CD14-positive monocyte (primary cell): ENCODE measurements at regions not wholly inside any gene's neighbourhood (a gene's known extent, or its start where the extent isn't known, plus 50 kb on each side); places are given as distances from the start of the nearest gene placed in this dataset.

Experiments
- DNase-seq, 3 donors: peaks; one replicate each; pipeline ENCODE4 v3.0.0-alpha.2; 2011 to 2022
- H2AFZ ChIP-seq: 2 replicates; pipeline ENCODE4 v1.6.0; 2012; ENCODE audit warnings: mild to moderate bottlenecking, low read depth, low read length, inconsistent platforms; ENCODE audit not compliant: insufficient read depth, poor library complexity, severe bottlenecking
- H3K27ac ChIP-seq, 2 donors: 1 replicate in 1 of 2; 2 replicates in 1 of 2; pipeline ENCODE4 v1.5.1; 2012 to 2013; ENCODE audit warnings: low read length in 2 of 2, control low read depth in 1 of 2, inconsistent platforms in 1 of 2, low read depth in 1 of 2, mild to moderate bottlenecking in 1 of 2
- H3K27me3 ChIP-seq, 2 donors: one replicate each; pipeline versions ENCODE4 v1.6.0 to v1.6.1; 2011 to 2013; ENCODE audit warnings: low read length in 2 of 2; ENCODE audit not compliant: control insufficient read depth in 2 of 2, insufficient read depth in 2 of 2
- H3K36me3 ChIP-seq, 2 donors: replicated peaks in 1 of 2; 1 replicate in 1 of 2; 2 replicates in 1 of 2; pipeline versions ENCODE4 v1.5.1 to v1.6.1; 2012 to 2013; ENCODE audit warnings: low read length in 2 of 2, control low read depth in 1 of 2, inconsistent platforms in 1 of 2, mild to moderate bottlenecking in 1 of 2; ENCODE audit not compliant: insufficient read depth in 2 of 2, control insufficient read depth in 1 of 2
- H3K4me1 ChIP-seq, 2 donors: 1 replicate in 1 of 2; 2 replicates in 1 of 2; pipeline versions ENCODE4 v1.5.1 to v1.6.1; 2012 to 2013; ENCODE audit warnings: low read length in 2 of 2, control low read depth in 1 of 2, inconsistent platforms in 1 of 2, mild to moderate bottlenecking in 1 of 2, moderate library complexity in 1 of 2; ENCODE audit not compliant: insufficient read depth in 2 of 2, control insufficient read depth in 1 of 2
- H3K4me2 ChIP-seq: replicated peaks from 2 replicates; pipeline ENCODE3; 2012; ENCODE audit warnings: low read length, moderate library complexity, mild to moderate bottlenecking; ENCODE audit not compliant: poor library complexity, severe bottlenecking; ENCODE audit errors: extremely low read depth
- H3K4me3 ChIP-seq, 3 experiments: fragments of 200-600 bp in 1 of 3; sonication (generic) in 1 of 3; replicated peaks in 1 of 3; 1 replicate in 2 of 3; 2 replicates in 1 of 3; pipeline ENCODE4 v1.5.1; 2011 to 2013; ENCODE audit warnings: low read length in 3 of 3, mild to moderate bottlenecking in 3 of 3, control low read depth in 2 of 3, low read depth in 2 of 3, inconsistent platforms in 1 of 3, moderate library complexity in 1 of 3
- H3K79me2 ChIP-seq: 2 replicates; pipeline ENCODE4 v1.6.0; 2012; ENCODE audit warnings: mild to moderate bottlenecking, control low read depth, inconsistent platforms, low read length, moderate library complexity; ENCODE audit not compliant: insufficient read depth
- H3K9ac ChIP-seq: 2 replicates; pipeline ENCODE4 v1.6.0; 2017; ENCODE audit warnings: low read length, mild to moderate bottlenecking; ENCODE audit not compliant: insufficient read depth, poor library complexity, severe bottlenecking
- H3K9me3 ChIP-seq, 2 donors: replicated peaks in 1 of 2; 1 replicate in 1 of 2; 2 replicates in 1 of 2; pipeline versions ENCODE4 v1.5.1 to v1.6.1; 2012 to 2013; ENCODE audit warnings: low read length in 2 of 2, control low read depth in 1 of 2; ENCODE audit not compliant: control insufficient read depth in 1 of 2, insufficient read depth in 1 of 2
- H4K20me1 ChIP-seq: 2 replicates; pipeline ENCODE4 v1.6.0; 2012; ENCODE audit warnings: mild to moderate bottlenecking, low read length, control low read depth, moderate library complexity; ENCODE audit not compliant: insufficient read depth
- H3K27ac Mint-ChIP-seq, 7 donors: one replicate each; pipeline ENCODE4 v1.8.0; 2020; ENCODE audit warnings: mild to moderate bottlenecking in 7 of 7, mixed read lengths in 7 of 7, moderate library complexity in 6 of 7, inconsistent platforms in 2 of 7
- H3K27me3 Mint-ChIP-seq, 3 donors: one replicate each; pipeline ENCODE4 v1.8.0; 2021 to 2022; ENCODE audit warnings: low read depth in 3 of 3, mild to moderate bottlenecking in 3 of 3, mixed read lengths in 3 of 3, moderate library complexity in 3 of 3, inconsistent platforms in 1 of 3
- H3K36me3 Mint-ChIP-seq, 2 donors: one replicate each; pipeline ENCODE4 v1.8.0; 2020; ENCODE audit warnings: mixed read lengths in 2 of 2, inconsistent platforms in 1 of 2, mild to moderate bottlenecking in 1 of 2
- H3K4me1 Mint-ChIP-seq: one replicate; pipeline ENCODE4 v1.8.0; 2020; ENCODE audit warnings: mild to moderate bottlenecking, mixed read lengths
- H3K4me3 Mint-ChIP-seq, 2 donors: one replicate each; pipeline ENCODE4 v1.8.0; 2020; ENCODE audit warnings: mild to moderate bottlenecking in 2 of 2, mixed read lengths in 2 of 2, moderate library complexity in 1 of 2
- H3K9me3 Mint-ChIP-seq, 7 donors: one replicate each; pipeline ENCODE4 v1.8.0; 2020 to 2022; ENCODE audit warnings: mixed read lengths in 7 of 7, mild to moderate bottlenecking in 6 of 7, moderate library complexity in 6 of 7, inconsistent platforms in 2 of 7
- CTCF ChIP-seq: fragments of 200-600 bp; IDR thresholded peaks from one replicate; pipeline ENCODE4 v1.8.0; 2022; ENCODE audit warnings: antibody characterized with exemption, mild to moderate bottlenecking
- WGBS: methylation state at CpG from one replicate; pipeline ENCODE4 v1.1.5; 2013; ENCODE audit warnings: missing lambda C conversion rate; ENCODE audit not compliant: insufficient coverage; 5-methylcytosine and 5-hydroxymethylcytosine counted together
- intact Hi-C, 2 donors: fragments of 100-400 bp; cut with micrococcal nuclease; formaldehyde crosslinking; loops; one replicate each; pipeline versions ENCODE4 v1.15.0 to v1.15.1; 2023

DNA sequence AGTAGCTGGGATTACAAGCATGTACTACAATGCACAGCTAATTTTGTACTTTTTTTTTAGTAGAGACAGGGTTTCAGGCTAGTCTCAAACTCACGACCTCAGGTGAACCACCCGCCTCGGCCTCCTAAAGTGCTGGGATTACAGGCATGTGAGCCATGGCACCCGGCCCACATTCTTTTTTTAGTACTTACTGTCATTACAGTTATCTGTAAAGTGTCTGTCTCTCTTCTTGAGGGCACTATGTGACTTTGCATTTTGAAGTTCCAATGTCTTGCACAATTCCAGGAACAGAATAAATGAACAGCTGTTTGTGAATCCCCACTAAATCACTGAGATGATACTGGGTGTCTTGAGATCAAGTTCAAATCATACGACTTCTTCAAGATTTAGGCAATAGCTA is 1540.3 kb downstream of the CDH11 start:
- no CpG with 5 or more reads among the region's 5 CpGs for WGBS
- no peaks in the 10 kb centered on the region for H3K36me3 ChIP-seq
- H3K27ac ChIP-seq = no peak overlapping the region
- H3K27me3 Mint-ChIP-seq = no peaks in the 10 kb centered on the region
- H3K4me1 ChIP-seq = no peaks in the 10 kb centered on the region
- intact Hi-C loops = no loop called here
- H3K79me2 ChIP-seq = no peaks in the 10 kb centered on the region
- DNase-seq = no peak
- no peak for TF ChIP-seq CTCF
- H3K36me3 Mint-ChIP-seq = no peaks in the 10 kb centered on the region
- H3K27ac Mint-ChIP-seq = no peak overlapping the region
- no peak overlapping the region for H3K9ac ChIP-seq
- H3K9me3 ChIP-seq = no peaks in the 10 kb centered on the region
- H3K9me3 Mint-ChIP-seq = peaks cover 0 to 3% (median 0%) of the 10 kb centered on the region in 7 donors
- H3K27me3 ChIP-seq = no peaks in the 10 kb centered on the region
- no peaks in the 10 kb centered on the region for H3K4me1 Mint-ChIP-seq
- no peak overlapping the region for H2AFZ ChIP-seq
- no peak overlapping the region for H3K4me3 ChIP-seq
- H4K20me1 ChIP-seq = no peaks in the 10 kb centered on the region
- H3K4me3 Mint-ChIP-seq = no peak overlapping the region
- H3K4me2 ChIP-seq = no peak overlapping the region

- Mint-ChIP-seq H3K36me3 (no peaks in the 10 kb centered on the region), H3K27me3 (no peaks in the 10 kb centered on the region), H3K9me3 (no peaks in the 10 kb centered on the region), H3K27ac (no peak overlapping the region), H3K4me3 (no peak overlapping the region), H3K4me1 (no peaks in the 10 kb centered on the region)
- intact Hi-C loops = no loop called here
- Histone ChIP-seq H3K27me3 (no peaks in the 10 kb centered on the region), H3K9ac (no peak overlapping the region), H3K9me3 (no peaks in the 10 kb centered on the region), H3K36me3 (no peaks in the 10 kb centered on the region), H3K4me1 (no peaks in the 10 kb centered on the region), H4K20me1 (no peaks in the 10 kb centered on the region), H3K79me2 (no peaks in the 10 kb centered on the region), H3K4me3 (no peak overlapping the region), H2AFZ (no peak overlapping the region), H3K27ac (no peak overlapping the region), H3K4me2 (no peak overlapping the region)
- no CpG with 5 or more reads among the region's 1 CpG for WGBS
- DNase-seq = no peak
- no peak for TF ChIP-seq CTCF
Observed at GRCh38 chr16:63578791-63579190, 1542.6 kb upstream of the CDH8 start.
